Pancreas (tissue), 10 donors: ENCODE measurements at regions not wholly inside any gene's neighbourhood (a gene's known extent, or its start where the extent isn't known, plus 50 kb on each side); places are given as distances from the start of the nearest gene placed in this dataset.

Source experiments
- ATAC-seq, 4 donors: fragments of 200-7000 bp; cut with Tn5 transposase; one replicate each; pipeline versions ENCODE4 v1.8.0 to v1.9.1; 2020; ENCODE audit warnings: mild to moderate bottlenecking in 4 of 4, moderate library complexity in 4 of 4
- DNase-seq, 6 donors: peaks; one replicate each; pipeline ENCODE4 v3.0.0-alpha.2; 2020
- FAIRE-seq: peaks from 2 replicates; lab custom pipeline; 2012; peaks lifted over from hg19 to GRCh38; lab: Jason Lieb, UNC
- H3K27ac ChIP-seq, 4 donors: fragments of 200-600 bp; sonication (generic); 1 replicate in 3 of 4; 2 replicates in 1 of 4; pipeline versions ENCODE4 v1.5.0 to v1.8.0; 2020
- H3K27me3 ChIP-seq, 4 donors: fragments of 200-600 bp; one replicate each; pipeline ENCODE4 v1.8.0; 2021
- H3K36me3 ChIP-seq, 3 donors: fragments of 200-600 bp; sonication (generic) in 1 of 3; one replicate each; pipeline versions ENCODE4 v1.5.0 to v1.8.0; 2020 to 2021
- H3K4me1 ChIP-seq, 3 donors: fragments of 200-600 bp; one replicate each; pipeline ENCODE4 v1.8.0; 2021
- H3K4me3 ChIP-seq, 4 donors: fragments of 200-600 bp; sonication (generic) in 2 of 4; one replicate each; pipeline versions ENCODE4 v1.5.0 to v1.8.0; 2020 to 2021
- H3K9me3 ChIP-seq, 4 donors: fragments of 200-600 bp; one replicate each; pipeline ENCODE4 v1.8.0; 2021
- WGBS, 2 donors: extraction: QIAGEN DNeasy Blood & Tissue Kit; methylation state at CpG; one replicate each; pipeline ENCODE4 v1.1.7; 2013; 5-methylcytosine and 5-hydroxymethylcytosine counted together
- intact Hi-C, 3 donors: fragments of 100-400 bp; cut with DNase I; formaldehyde crosslinking; loops; one replicate each; pipeline versions ENCODE4 v1.11.1 to v1.14.2; 2022
- TF ChIP-seq, protein P1 (sequence below), 4 donors: fragments of 200-600 bp; sonication (generic) in 3 of 4; IDR thresholded peaks; one replicate each; pipeline versions ENCODE4 v1.5.0 to v1.8.0; 2021; ENCODE audit warnings: antibody characterized with exemption in 4 of 4
- donor health status: healthy with polysubstance abuse.
- donor health status: DM: no; HTN: no; CAD: no; lungs with moderate emphysema.
- donor health status: DM: no; HTN: no; CAD: no.
- donor health status: control.
- donor health status: control.
- donor health status: Bipolar disorder and iron deficiency.
- donor health status: DM: yes; HTN: yes; CAD: no.
- donor health status: DM: no; HTN: no; CAD: no.
- donor health status: DM: no; HTN: no; CAD: no.
- donor health status: DM: yes; HTN: yes; CAD: no.

DNA sequence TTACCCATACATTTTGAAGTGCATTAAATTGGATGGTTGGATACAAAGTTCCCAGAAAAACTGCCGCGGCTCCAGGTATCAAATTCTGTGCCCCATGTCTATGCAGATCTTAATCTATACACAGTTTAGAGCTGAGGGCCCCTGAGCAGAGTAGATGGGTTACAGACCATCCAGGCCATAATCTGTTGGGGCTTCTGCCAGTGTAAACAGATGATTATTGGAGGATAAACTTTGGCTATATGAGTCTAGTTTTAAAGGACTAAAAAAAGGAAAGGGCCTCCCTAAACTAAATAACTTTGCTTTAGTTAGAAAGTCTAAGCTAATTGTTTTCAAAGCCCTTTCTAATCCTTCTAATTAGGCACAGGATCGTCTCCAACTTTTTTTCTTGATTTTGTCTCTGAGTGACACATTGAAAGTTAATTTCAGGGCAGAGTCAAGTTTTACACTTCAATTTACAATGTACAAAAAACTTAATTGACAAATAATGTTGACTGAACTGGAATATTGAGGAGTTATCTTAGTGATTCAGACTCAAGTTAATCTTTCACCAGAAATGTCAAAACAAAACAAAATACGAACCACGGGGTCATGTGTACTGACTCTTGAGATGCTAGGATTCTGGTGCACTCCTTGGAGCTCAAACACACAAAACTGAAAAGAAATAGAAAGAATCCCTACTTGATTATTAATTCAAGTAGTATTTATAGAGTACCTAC lies 133.9 kb upstream of the SCAF11 start:
- 21 to 41% methylated on average over 5 of the region's 5 CpGs for WGBS, 2 donors
- H3K36me3 ChIP-seq, result no peaks in the 10 kb centered on the region
- intact Hi-C loops, result no loop called here
- peak in 2 of 4 donors; percentile 13 to 24 for ATAC-seq
- no peaks in the 10 kb centered on the region for H3K9me3 ChIP-seq
- TF ChIP-seq, protein P1, sequence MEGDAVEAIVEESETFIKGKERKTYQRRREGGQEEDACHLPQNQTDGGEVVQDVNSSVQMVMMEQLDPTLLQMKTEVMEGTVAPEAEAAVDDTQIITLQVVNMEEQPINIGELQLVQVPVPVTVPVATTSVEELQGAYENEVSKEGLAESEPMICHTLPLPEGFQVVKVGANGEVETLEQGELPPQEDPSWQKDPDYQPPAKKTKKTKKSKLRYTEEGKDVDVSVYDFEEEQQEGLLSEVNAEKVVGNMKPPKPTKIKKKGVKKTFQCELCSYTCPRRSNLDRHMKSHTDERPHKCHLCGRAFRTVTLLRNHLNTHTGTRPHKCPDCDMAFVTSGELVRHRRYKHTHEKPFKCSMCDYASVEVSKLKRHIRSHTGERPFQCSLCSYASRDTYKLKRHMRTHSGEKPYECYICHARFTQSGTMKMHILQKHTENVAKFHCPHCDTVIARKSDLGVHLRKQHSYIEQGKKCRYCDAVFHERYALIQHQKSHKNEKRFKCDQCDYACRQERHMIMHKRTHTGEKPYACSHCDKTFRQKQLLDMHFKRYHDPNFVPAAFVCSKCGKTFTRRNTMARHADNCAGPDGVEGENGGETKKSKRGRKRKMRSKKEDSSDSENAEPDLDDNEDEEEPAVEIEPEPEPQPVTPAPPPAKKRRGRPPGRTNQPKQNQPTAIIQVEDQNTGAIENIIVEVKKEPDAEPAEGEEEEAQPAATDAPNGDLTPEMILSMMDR (IDR thresholded peaks at IDR 0.05), result no peak
- FAIRE-seq, result no peak
- no peaks in the 10 kb centered on the region for H3K27me3 ChIP-seq
- H3K4me1 ChIP-seq, result peaks cover 0 to 4% (median 0%) of the 10 kb centered on the region in 3 donors
- no peak overlapping the region for H3K27ac ChIP-seq
- no peak for DNase-seq
- H3K4me3 ChIP-seq, result no peak overlapping the region

DNA sequence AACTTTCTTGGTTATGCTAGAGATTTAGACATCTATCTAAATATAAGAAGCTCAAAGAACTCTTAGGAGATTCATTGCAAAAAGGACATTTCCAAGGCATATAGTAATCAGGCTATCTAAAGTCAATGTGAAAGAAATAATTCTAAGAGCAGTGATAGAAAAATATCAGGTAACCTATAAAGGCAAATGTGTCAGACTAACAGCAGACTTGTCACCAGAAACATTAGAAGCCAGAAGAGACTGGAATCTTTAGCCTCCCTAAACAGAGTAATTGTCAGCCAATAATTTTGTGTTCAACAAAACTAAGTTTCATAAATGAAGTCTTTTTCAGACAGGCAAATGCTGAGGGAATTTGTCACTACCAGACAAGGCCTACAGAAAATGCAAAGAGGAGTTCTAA lies 122.0 kb upstream of the SCAF11 start:
- Histone ChIP-seq H3K27ac (no peak overlapping the region), H3K36me3 (no peaks in the 10 kb centered on the region), H3K9me3 (no peaks in the 10 kb centered on the region), H3K4me3 (no peak overlapping the region), H3K27me3 (no peaks in the 10 kb centered on the region), H3K4me1 (no peaks in the 10 kb centered on the region)
- no peak for DNase-seq
- FAIRE-seq, result no peak
- ATAC-seq, result no peak
- TF ChIP-seq, protein P1 (IDR thresholded peaks at IDR 0.05), result no peak
- intact Hi-C loops, result no loop called here

DNA sequence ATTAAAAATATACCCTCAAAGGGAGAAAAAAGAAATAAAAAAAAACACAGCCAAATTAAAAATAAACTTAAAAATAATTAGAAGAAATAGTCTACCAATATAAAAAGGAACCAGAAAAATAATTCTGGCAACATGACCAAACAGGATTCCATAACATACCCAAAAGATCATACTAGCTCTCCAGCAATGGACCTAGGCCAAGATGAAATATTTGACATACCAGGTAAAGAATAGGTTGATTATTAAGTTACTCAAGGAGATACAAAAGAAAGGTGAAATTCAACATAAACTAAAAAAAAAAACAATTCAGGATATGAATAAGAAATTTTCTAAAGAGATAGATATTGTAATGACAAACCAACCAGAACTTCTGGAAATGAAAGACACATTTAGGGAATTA lies 121.3 kb upstream of the SCAF11 start:
- no peaks in the 10 kb centered on the region for H3K36me3 ChIP-seq
- FAIRE-seq (peak; percentile 9), ATAC-seq (no peak), DNase-seq (no peak)
- TF ChIP-seq, protein P1 (IDR thresholded peaks at IDR 0.05), result no peak
- no peaks in the 10 kb centered on the region for H3K27me3 ChIP-seq
- H3K27ac ChIP-seq, result no peak overlapping the region
- H3K4me1 ChIP-seq, result no peaks in the 10 kb centered on the region
- intact Hi-C loops, result no loop called here
- H3K4me3 ChIP-seq, result no peak overlapping the region
- H3K9me3 ChIP-seq, result no peaks in the 10 kb centered on the region

DNA sequence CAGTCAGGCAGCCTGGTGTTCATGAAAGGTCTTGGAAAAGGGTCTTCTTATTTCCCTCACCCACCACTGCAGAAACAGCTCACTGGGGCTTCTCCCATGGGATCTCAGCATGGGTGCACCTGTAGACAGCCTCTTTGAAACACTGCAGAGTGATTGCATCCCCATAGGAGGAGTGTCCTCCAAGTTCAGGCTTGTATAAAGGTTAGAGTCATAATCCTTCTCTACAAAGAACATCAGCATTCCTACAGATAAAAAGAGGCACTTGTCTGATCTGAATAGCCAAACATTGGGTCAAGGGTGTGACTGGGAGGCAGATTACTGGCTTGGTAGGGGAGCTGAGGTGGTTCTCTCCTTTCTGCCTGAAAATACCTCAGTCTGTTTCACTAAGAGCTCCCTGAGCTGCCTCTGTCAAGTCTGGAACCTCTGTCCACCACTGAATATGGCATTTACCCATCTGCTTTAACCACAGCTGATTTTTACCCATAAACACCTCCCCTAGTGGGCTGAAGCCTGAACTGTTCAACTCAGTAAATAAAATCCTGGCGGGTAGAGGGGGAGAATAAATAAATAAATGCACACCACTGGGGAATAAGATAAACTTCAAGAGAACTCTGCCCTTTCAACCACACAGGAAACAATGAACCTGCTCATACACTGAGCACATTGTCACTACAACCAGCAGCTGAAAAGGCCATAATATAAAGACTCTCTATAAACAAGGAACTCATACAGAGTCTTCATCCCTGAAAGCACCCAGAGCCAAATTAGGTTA lies 120.7 kb upstream of the SCAF11 start:
- no peak overlapping the region for H3K27ac ChIP-seq
- H3K36me3 ChIP-seq, result no peaks in the 10 kb centered on the region
- ATAC-seq (no peak), FAIRE-seq (no peak), DNase-seq (no peak)
- H3K9me3 ChIP-seq, result no peaks in the 10 kb centered on the region
- no peaks in the 10 kb centered on the region for H3K4me1 ChIP-seq
- TF ChIP-seq, protein P1 (IDR thresholded peaks at IDR 0.05), result no peak
- intact Hi-C loops, result no loop called here
- WGBS, 2 donors, result 35 to 36% methylated on average over 1 of the region's 1 CpG
- H3K27me3 ChIP-seq, result no peaks in the 10 kb centered on the region
- no peak overlapping the region for H3K4me3 ChIP-seq

DNA sequence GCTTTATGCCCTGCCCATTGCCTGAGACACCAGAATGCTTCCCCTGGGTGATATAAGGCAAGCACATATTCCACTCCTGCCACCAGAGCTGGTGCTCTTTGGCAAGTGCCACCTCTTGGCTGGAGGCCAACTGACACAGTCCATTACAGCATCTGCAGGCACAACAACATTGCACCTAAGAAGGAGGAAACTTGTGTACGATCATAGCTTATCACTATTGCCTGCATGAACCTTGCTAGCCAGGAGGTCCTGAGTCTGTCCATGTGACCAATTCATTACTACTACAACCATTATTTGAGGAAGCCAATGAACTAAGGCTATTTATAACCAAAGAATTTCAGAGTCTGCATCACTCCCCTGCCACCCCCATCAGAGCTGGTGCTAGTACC lies 119.8 kb upstream of the SCAF11 start:
- peak; percentile 38 to 62 (median 46) for ATAC-seq
- intact Hi-C loops, result no loop called here
- no peak overlapping the region for H3K4me3 ChIP-seq
- TF ChIP-seq, protein P1 (IDR thresholded peaks at IDR 0.05), result no peak
- H3K36me3 ChIP-seq, result no peaks in the 10 kb centered on the region
- peak; percentile 13 to 68 (median 52) for DNase-seq
- no peaks in the 10 kb centered on the region for H3K9me3 ChIP-seq
- WGBS, 2 donors, result 10 to 13% methylated on average over 1 of the region's 1 CpG
- no peaks in the 10 kb centered on the region for H3K4me1 ChIP-seq
- H3K27ac ChIP-seq, result no peak overlapping the region
- H3K27me3 ChIP-seq, result no peaks in the 10 kb centered on the region
- no peak for FAIRE-seq
